ENCODE measurements at regions not wholly inside any gene's neighbourhood (a gene's known extent, or its start where the extent isn't known, plus 50 kb on each side); places are given as distances from the start of the nearest gene placed in this dataset.

DNA sequence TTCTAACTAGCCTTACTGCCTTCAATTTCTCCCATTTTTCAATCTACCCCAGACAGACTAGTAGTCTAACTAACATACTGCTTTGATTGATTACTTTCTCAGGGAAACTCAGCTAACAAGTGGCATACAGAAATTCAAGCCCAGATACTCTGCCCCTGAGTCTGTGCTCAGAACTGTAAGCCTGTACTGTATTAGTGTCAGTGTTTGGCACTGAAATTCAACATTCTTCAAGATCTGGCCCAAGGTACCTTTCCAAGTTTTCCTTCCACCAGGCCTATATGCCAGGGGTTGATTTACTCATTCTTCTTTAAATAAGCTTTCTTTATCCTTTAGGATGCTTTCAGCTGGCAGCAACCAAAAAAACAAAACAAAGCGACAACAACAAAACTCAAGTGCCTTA, 433.2 kb upstream of the MARCKS start:
- no peak for DNase-seq (ENCODE audit: low read depth)
- no peak overlapping the region for H3K4me3 ChIP-seq (ENCODE audit: low read depth, low read length)
- TF ChIP-seq CTCF (conservative IDR thresholded peaks at IDR 0.05; ENCODE audit: low read depth, low read length): no peak

GRCh38 chr6:113425977-113426660, 431.0 kb upstream of the MARCKS start:
- no peak overlapping the region for H3K4me3 ChIP-seq (ENCODE audit: low read depth, low read length)
- DNase-seq (ENCODE audit: low read depth): no peak
- no peak for TF ChIP-seq CTCF (conservative IDR thresholded peaks at IDR 0.05; ENCODE audit: low read depth, low read length)

DNA sequence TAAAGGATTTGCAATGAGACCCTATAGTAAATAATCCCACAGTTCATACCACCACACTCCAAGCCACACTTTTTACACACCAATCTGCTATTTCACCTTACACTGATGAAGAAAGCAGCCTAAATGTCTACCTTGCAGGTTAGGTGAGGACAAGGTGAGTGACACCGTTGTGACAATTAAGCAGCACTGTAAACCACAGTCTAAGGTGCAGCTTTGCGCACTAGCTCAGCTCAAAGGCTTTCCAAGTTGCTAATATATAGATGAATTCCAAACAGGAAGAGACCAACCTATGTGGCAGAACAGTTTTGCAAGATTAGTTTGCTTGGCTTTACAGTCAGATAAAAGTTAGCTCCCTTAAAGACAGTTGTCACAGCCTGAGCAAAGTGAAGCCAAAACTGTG, 429.5 kb upstream of the MARCKS start:
- no peak for DNase-seq (ENCODE audit: low read depth)
- no peak overlapping the region for H3K4me3 ChIP-seq (ENCODE audit: low read depth, low read length)
- no peak for TF ChIP-seq CTCF (conservative IDR thresholded peaks at IDR 0.05; ENCODE audit: low read depth, low read length)

DNA sequence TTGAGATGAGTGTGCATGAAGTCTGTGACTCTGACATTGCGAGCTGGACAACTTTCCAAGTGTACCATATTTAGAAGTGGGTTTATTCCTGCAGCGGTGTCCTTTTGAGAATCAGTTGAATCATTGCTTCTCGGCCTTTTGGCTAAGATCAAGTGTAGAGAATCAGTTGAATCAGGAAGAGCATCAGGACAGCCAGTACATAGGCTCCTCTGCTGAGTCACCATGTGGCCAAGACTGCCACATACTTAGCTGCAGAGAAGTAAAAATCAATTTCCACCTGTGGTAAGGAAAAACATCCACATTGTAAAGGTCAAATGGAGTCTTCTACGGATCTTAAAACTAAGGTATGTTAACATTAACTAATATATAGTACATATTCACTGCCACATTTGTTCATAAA, 428.4 kb upstream of the MARCKS start:
- TF ChIP-seq CTCF (conservative IDR thresholded peaks at IDR 0.05; ENCODE audit: low read depth, low read length): no peak
- no peak for DNase-seq (ENCODE audit: low read depth)
- no peak overlapping the region for H3K4me3 ChIP-seq (ENCODE audit: low read depth, low read length)

DNA sequence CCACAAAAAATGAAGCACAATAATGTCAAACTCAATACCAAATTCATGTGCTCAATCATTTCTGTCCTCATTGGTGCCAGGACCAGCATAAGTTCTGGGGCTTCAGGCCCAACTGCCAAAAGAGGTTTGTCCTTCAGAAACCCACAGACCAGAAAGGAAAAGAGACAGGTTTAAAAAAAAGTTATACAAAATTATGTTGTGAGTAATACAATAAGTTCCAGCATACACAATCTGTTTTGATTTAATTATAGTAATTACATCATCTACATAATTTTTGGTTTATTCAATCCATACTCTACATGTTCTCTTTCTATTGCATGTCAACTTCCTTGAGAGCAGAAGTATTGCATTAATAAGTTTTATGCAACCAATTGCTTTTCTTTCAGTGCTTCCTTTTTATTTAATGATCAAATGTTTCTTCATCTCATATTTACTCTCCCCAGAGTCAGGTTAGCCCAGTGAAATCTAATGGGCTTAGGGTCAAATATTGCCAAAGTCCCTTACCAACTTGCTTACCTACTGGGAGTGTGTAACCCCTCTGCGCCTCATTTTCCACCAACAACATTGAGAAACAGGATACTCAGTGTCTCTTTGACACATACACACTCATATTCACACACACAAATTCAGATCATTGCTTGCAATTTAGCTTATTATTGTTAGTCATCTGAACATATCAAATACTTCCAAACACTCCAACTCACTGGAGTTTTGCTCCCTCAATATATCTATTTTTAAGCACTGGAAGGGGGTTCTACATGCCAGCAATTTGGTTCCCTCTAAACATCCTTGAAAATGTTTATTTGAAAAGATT, 424.4 kb upstream of the MARCKS start:
- no peak for DNase-seq (ENCODE audit: low read depth)
- TF ChIP-seq CTCF (conservative IDR thresholded peaks at IDR 0.05; ENCODE audit: low read depth, low read length): no peak
- H3K4me3 ChIP-seq (ENCODE audit: low read depth, low read length): no peak overlapping the region

- no peak overlapping the region for H3K4me3 ChIP-seq (ENCODE audit: low read depth, low read length)
- TF ChIP-seq CTCF (conservative IDR thresholded peaks at IDR 0.05; ENCODE audit: low read depth, low read length): no peak
- DNase-seq (ENCODE audit: low read depth): no peak
These were observed 423.7 kb upstream of the MARCKS start for GRCh38 chr6:113433335-113433991.
